HEK293 (cell line): ENCODE measurements at regions not wholly inside any gene's neighbourhood (a gene's known extent, or its start where the extent isn't known, plus 50 kb on each side); places are given as distances from the start of the nearest gene placed in this dataset.

Experiments
- MEIS1 ChIP-seq: sonication (generic); formaldehyde crosslinking; IDR thresholded peaks from 2 replicates; pipeline ENCODE4 v1.8.1; 2022; ENCODE audit warnings: missing genetic modification reagents, mild to moderate bottlenecking, borderline replicate concordance
- ZNF23 ChIP-seq: fragments of 450-650 bp; formaldehyde crosslinking; IDR thresholded peaks from 2 replicates; pipeline ENCODE4 v1.5.1; 2016; ENCODE audit warnings: missing biosample characterization, missing genetic modification characterization, borderline replicate concordance
- ZNF292 ChIP-seq: fragments of 450-650 bp; formaldehyde crosslinking; IDR thresholded peaks from 2 replicates; pipeline ENCODE4 v1.5.1; 2016; ENCODE audit warnings: low read depth, missing biosample characterization, missing genetic modification characterization, borderline replicate concordance
- ZNF423 ChIP-seq: fragments of 450-650 bp; formaldehyde crosslinking; IDR thresholded peaks from 2 replicates; pipeline ENCODE4 v1.5.1; 2016; ENCODE audit warnings: missing biosample characterization, missing genetic modification characterization
- ZNF76 ChIP-seq: fragments of 450-650 bp; formaldehyde crosslinking; IDR thresholded peaks from 2 replicates; pipeline ENCODE4; 2016; ENCODE audit warnings: low read depth, missing biosample characterization, missing genetic modification characterization, borderline replicate concordance

DNA sequence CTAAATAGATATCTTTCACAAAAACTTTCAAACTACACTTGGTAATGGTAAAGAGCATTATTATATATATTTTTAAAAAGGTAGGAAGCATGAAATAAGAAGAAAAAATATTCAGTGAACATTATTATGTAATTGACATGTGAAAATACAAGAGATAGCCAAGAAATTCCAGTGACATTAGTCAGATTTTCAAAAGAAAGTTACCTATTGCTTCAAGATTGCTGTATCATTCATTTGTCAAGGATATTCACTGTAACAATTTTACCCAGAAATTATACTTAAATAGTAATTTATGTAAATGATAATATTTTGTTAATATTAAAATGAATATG lies 350.2 kb downstream of the KIF2B start:
- no peak for TF ChIP-seq ZNF23 (tag by site-specific recombination)
- TF ChIP-seq ZNF423 (tag by site-specific recombination), result no peak
- TF ChIP-seq ZNF292 (tag by site-specific recombination), result no peak
- TF ChIP-seq MEIS1 (CRISPR knock-in tag), result no peak
- TF ChIP-seq ZNF76 (tag by site-specific recombination), result no peak
